Coronary artery (tissue), 2 donors: ENCODE measurements at regions not wholly inside any gene's neighbourhood (a gene's known extent, or its start where the extent isn't known, plus 50 kb on each side); places are given as distances from the start of the nearest gene placed in this dataset.
A peak's percentile ranks its signal among the peaks of the same experiment; 100 is the strongest.
"Not testable (repeated sequence)": the region's sequence is repeated elsewhere in the genome, so short reads cannot be mapped to it uniquely, and the experiment has no call there.

Source experiments
- DNase-seq: peaks from one replicate; pipeline ENCODE4 v3.0.0-alpha.2; 2017; ENCODE audit warnings: low spot score
- H3K27ac ChIP-seq, 2 donors: fragments of 200-600 bp; sonication (generic); one replicate each; pipeline ENCODE4 v1.5.1; 2016 to 2019
- H3K4me3 ChIP-seq: fragments of 200-600 bp; sonication (generic); 2 replicates; pipeline ENCODE4 v1.5.1; 2016; ENCODE audit warnings: mild to moderate bottlenecking, moderate library complexity
- TF ChIP-seq, protein P1 (sequence below): fragments of 200-600 bp; sonication (generic); IDR thresholded peaks from one replicate; pipeline ENCODE4 v1.5.1; 2019; ENCODE audit warnings: antibody characterized with exemption

- Histone ChIP-seq H3K27ac (peak overlapping the region; percentile 42 to 85), H3K4me3 (no peak overlapping the region)
- TF ChIP-seq, protein P1, sequence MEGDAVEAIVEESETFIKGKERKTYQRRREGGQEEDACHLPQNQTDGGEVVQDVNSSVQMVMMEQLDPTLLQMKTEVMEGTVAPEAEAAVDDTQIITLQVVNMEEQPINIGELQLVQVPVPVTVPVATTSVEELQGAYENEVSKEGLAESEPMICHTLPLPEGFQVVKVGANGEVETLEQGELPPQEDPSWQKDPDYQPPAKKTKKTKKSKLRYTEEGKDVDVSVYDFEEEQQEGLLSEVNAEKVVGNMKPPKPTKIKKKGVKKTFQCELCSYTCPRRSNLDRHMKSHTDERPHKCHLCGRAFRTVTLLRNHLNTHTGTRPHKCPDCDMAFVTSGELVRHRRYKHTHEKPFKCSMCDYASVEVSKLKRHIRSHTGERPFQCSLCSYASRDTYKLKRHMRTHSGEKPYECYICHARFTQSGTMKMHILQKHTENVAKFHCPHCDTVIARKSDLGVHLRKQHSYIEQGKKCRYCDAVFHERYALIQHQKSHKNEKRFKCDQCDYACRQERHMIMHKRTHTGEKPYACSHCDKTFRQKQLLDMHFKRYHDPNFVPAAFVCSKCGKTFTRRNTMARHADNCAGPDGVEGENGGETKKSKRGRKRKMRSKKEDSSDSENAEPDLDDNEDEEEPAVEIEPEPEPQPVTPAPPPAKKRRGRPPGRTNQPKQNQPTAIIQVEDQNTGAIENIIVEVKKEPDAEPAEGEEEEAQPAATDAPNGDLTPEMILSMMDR, result no peak
- no peak for DNase-seq
Measured at GRCh38 chrX:23505531-23506303, 161.6 kb upstream of the PRDX4 start.

- DNase-seq, result no peak
- H3K27ac ChIP-seq, result no peak overlapping the region
- TF ChIP-seq, protein P1, result no peak
- no peak overlapping the region for H3K4me3 ChIP-seq
Measured at GRCh38 chrX:23509256-23509655, 158.0 kb upstream of the PRDX4 start.

DNA sequence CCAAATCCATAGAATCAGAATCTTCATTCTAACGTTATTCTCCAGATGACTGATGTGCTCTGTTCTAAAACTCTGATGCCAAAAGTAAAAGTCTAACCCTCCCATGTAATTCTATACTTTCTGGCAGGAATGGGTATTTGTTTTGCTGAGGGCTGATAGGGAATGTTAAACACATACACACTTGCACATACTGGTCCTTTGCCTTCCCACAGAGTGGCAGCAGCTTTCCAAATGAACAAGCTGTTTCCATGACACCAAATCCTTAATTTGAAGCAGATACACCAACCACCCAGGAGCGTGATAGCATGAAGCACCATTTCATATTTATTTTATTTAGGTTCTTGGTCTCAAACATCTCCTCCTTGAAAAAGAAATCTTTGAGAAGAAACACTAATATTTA lies 155.5 kb upstream of the PRDX4 start:
- no peak overlapping the region for H3K4me3 ChIP-seq
- no peak for DNase-seq
- TF ChIP-seq, protein P1, result no peak
- H3K27ac ChIP-seq, result no peak overlapping the region

GRCh38 chrX:23513121-23513520 lies 154.2 kb upstream of the PRDX4 start:
- DNase-seq, result no peak
- H3K27ac ChIP-seq, result no peak overlapping the region
- TF ChIP-seq, protein P1, result no peak

DNA sequence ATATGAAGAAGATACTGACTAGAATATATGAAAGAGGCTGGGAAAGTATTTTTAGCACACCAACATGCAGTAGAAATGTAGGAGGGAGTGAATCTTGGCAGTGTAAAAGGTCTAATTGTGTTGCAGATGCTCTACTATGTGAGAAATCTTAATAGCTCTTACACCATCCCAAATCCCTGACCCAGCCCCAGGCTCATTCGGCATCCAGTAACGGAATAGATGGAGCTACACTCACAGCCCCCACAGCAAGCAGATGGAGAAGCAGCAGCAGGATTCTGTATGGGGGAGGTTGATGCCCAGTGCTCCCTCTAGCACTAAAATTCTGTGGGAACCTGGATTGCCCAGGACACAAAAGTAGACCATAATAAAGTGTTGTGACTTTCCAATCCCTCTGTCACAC lies 153.2 kb upstream of the PRDX4 start:
- no peak for DNase-seq
- TF ChIP-seq, protein P1, result no peak
- H3K4me3 ChIP-seq, result no peak overlapping the region
- no peak overlapping the region for H3K27ac ChIP-seq

More at GRCh38 chrX:23513121-23513520, 154.2 kb upstream of the PRDX4 start:
- no peak overlapping the region for H3K4me3 ChIP-seq

- DNase-seq, result no peak
- no peak overlapping the region for H3K27ac ChIP-seq
- TF ChIP-seq, protein P1, result no peak
- no peak overlapping the region for H3K4me3 ChIP-seq
Measured at GRCh38 chrX:23515028-23515427, 152.3 kb upstream of the PRDX4 start.

DNA sequence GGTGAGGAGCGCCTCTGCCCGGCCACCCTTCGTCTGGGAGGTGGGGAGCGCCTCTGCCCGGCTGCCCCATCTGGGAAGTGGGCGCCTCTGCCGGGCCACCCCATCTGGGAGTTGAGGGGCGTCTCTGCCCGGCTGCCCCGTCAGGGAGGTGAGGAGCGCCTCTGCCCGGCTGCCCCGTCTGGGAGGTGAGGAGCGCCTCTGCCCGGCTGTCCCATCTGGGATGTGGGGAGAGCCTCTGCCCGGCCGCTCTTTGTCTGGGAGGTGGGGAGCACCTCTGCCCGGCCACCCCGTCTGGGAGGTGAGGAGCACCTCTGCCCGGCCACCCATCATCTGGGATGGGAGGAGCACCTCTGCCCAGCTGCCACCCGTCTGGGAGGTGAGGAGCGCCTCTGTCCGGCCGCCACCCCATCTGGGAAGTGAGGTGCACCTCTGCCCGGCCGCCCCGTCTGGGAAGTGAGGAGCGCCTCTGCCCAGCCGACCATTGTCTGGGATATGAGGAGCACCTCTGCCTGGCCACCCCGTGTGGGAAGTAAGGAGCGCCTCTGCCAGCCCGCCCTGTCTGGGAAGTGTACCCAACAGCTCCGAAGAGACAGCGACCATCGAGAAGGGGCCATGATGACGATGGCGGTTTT lies 144.2 kb upstream of the PRDX4 start:
- H3K27ac ChIP-seq, DNase-seq, H3K4me3 ChIP-seq: not testable (repeated sequence)
